GM18507 (cell line): ENCODE measurements at regions not wholly inside any gene's neighbourhood (a gene's known extent, or its start where the extent isn't known, plus 50 kb on each side); places are given as distances from the start of the nearest gene placed in this dataset.

ENCODE experiments used
- DNase-seq: peaks from one replicate; pipeline ENCODE4 v3.0.0; 2011; ENCODE audit warnings: low read depth; ENCODE audit not compliant: insufficient read length; ENCODE audit errors: extremely low spot score
- FAIRE-seq: peaks from 2 replicates; lab custom pipeline; 2011; peaks lifted over from hg19 to GRCh38; lab: Jason Lieb, UNC

GRCh38 chr1:77632216-77632615, 50.2 kb downstream of the ZZZ3 start:
- DNase-seq (no peak), FAIRE-seq (no peak)

- no peak for FAIRE-seq
Measured at GRCh38 chr1:77631751-77632150, 50.7 kb downstream of the ZZZ3 start.

GRCh38 chr1:77631302-77631701, 51.2 kb downstream of the ZZZ3 start:
- DNase-seq = no peak
- no peak for FAIRE-seq

More at GRCh38 chr1:77631751-77632150, 50.7 kb downstream of the ZZZ3 start:
- DNase-seq = no peak

GRCh38 chr1:77627978-77628570, 54.4 kb downstream of the ZZZ3 start:
- no peak for FAIRE-seq
- DNase-seq = no peak

GRCh38 chr1:77625250-77625649, 57.2 kb downstream of the ZZZ3 start:
- no peak for FAIRE-seq
- DNase-seq = no peak

GRCh38 chr1:77624102-77624501, 58.4 kb downstream of the ZZZ3 start:
- FAIRE-seq (no peak), DNase-seq (no peak)

GRCh38 chr1:77623066-77623465, 59.4 kb downstream of the ZZZ3 start:
- FAIRE-seq (no peak), DNase-seq (no peak)

- peak; percentile 33 for FAIRE-seq
- DNase-seq = no peak
Measured at GRCh38 chr1:77620273-77620672, 62.2 kb downstream of the ZZZ3 start.

- DNase-seq = no peak
- no peak for FAIRE-seq
Measured at GRCh38 chr1:77614037-77614436, 68.4 kb downstream of the ZZZ3 start.
